PC-3 (cell line): ENCODE measurements at regions not wholly inside any gene's neighbourhood (a gene's known extent, or its start where the extent isn't known, plus 50 kb on each side); places are given as distances from the start of the nearest gene placed in this dataset.

Experiments used
- EZH2 ChIP-seq: fragments of 300-600 bp; sonication (generic); IDR thresholded peaks from one replicate; pipeline ENCODE4 v1.6.1; 2017; ENCODE audit warnings: antibody characterized with exemption, mild to moderate bottlenecking, low read length; ENCODE audit not compliant: unreplicated experiment
- EZH2phosphoT487 ChIP-seq: fragments of 300-600 bp; sonication (generic); IDR thresholded peaks from 2 replicates; pipeline ENCODE4 v1.6.1; 2018; ENCODE audit warnings: mild to moderate bottlenecking, antibody characterized with exemption, low read length, borderline replicate concordance
- TF ChIP-seq, protein P1 (sequence below): fragments of 300-600 bp; sonication (generic); conservative IDR thresholded peaks from 2 replicates; pipeline ENCODE4 v1.5.1; 2017; ENCODE audit warnings: antibody characterized with exemption, low read depth, mild to moderate bottlenecking, low read length

- TF ChIP-seq, protein P1, sequence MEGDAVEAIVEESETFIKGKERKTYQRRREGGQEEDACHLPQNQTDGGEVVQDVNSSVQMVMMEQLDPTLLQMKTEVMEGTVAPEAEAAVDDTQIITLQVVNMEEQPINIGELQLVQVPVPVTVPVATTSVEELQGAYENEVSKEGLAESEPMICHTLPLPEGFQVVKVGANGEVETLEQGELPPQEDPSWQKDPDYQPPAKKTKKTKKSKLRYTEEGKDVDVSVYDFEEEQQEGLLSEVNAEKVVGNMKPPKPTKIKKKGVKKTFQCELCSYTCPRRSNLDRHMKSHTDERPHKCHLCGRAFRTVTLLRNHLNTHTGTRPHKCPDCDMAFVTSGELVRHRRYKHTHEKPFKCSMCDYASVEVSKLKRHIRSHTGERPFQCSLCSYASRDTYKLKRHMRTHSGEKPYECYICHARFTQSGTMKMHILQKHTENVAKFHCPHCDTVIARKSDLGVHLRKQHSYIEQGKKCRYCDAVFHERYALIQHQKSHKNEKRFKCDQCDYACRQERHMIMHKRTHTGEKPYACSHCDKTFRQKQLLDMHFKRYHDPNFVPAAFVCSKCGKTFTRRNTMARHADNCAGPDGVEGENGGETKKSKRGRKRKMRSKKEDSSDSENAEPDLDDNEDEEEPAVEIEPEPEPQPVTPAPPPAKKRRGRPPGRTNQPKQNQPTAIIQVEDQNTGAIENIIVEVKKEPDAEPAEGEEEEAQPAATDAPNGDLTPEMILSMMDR: no peak
- no peak for TF ChIP-seq EZH2phosphoT487
- no peak for TF ChIP-seq EZH2
These were observed 158.4 kb upstream of the PIK3R1 start for GRCh38 chr5:68057191-68057590.
